ENCODE measurements at regions not wholly inside any gene's neighbourhood (a gene's known extent, or its start where the extent isn't known, plus 50 kb on each side); places are given as distances from the start of the nearest gene placed in this dataset.

DNA sequence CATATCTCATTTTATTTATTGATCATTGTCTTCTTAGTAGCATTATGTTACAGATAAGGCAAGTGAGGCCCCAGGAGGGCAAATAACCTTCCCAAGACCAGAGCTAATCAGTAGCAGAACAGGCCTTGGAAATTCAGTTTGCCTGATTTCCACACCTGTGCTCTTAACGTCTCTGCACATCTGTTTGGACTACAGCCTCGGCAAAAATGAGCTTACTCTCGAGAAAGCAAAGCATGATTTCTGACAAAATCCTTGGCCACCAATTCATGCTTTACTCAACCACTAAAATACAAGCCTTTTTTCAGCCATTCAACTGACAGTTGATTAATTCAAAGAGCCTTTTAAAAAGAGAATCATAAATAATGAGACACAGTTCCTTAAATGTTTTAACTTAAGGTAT is 309.3 kb upstream of the HTR2A start:
- TF ChIP-seq, protein P1, sequence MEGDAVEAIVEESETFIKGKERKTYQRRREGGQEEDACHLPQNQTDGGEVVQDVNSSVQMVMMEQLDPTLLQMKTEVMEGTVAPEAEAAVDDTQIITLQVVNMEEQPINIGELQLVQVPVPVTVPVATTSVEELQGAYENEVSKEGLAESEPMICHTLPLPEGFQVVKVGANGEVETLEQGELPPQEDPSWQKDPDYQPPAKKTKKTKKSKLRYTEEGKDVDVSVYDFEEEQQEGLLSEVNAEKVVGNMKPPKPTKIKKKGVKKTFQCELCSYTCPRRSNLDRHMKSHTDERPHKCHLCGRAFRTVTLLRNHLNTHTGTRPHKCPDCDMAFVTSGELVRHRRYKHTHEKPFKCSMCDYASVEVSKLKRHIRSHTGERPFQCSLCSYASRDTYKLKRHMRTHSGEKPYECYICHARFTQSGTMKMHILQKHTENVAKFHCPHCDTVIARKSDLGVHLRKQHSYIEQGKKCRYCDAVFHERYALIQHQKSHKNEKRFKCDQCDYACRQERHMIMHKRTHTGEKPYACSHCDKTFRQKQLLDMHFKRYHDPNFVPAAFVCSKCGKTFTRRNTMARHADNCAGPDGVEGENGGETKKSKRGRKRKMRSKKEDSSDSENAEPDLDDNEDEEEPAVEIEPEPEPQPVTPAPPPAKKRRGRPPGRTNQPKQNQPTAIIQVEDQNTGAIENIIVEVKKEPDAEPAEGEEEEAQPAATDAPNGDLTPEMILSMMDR (conservative IDR thresholded peaks at IDR 0.05): no peak
- TF ChIP-seq ZFX (IDR thresholded peaks at IDR 0.05): no peak

All from C4-2B (cell line).